ENCODE measurements at regions not wholly inside any gene's neighbourhood (a gene's known extent, or its start where the extent isn't known, plus 50 kb on each side); places are given as distances from the start of the nearest gene placed in this dataset.

GRCh38 chr16:65965628-65966027 lies 400.9 kb upstream of the CDH5 start:
- TF ChIP-seq USF2 (IDR thresholded peaks at IDR 0.05; ENCODE audit: low read depth, low read length) (no peak), MAZ (IDR thresholded peaks at IDR 0.05; ENCODE audit: borderline replicate concordance, low read depth, low read length) (no peak), NFE2L2 (IDR thresholded peaks at IDR 0.05; ENCODE audit: low read depth, low read length) (no peak), RFX5 (IDR thresholded peaks at IDR 0.05; ENCODE audit: low read depth, low read length) (no peak), MAFK (IDR thresholded peaks at IDR 0.05; ENCODE audit: low read depth, low read length) (no peak), ELK1 (IDR thresholded peaks at IDR 0.05; ENCODE audit: borderline replicate concordance, low read depth, low read length) (no peak), SMC3 (IDR thresholded peaks at IDR 0.05; ENCODE audit: low read depth, low read length) (no peak), POLR2A (IDR thresholded peaks at IDR 0.05; ENCODE audit: low read depth, low read length) (no peak), MXI1 (IDR thresholded peaks at IDR 0.05; ENCODE audit: borderline replicate concordance, low read depth, low read length) (no peak), BHLHE40 (IDR thresholded peaks at IDR 0.05; ENCODE audit: low read depth, low read length) (no peak)
- H2BK20ac ChIP-seq (ENCODE audit: low read depth, low read length), result no peak overlapping the region
- no peaks in the 10 kb centered on the region; the same call in 1 of the 2 replicates for H3K9me1 ChIP-seq (ENCODE audit: insufficient read depth, low read length)
- no peaks in the 10 kb centered on the region for H3K79me1 ChIP-seq (ENCODE audit: low read depth in 1 of 2, low read length in 2 of 2)
- dilution Hi-C loops (cut with HindIII; ENCODE audit: low sequenced_read_pairs, unreplicated experiment) (no loop called here), in situ Hi-C loops (cut with MboI; ENCODE audit: low sequenced_read_pairs) (no loop called here), intact Hi-C loops (cut with micrococcal nuclease) (no loop called here)
- H3K27ac ChIP-seq (ENCODE audit: insufficient read depth, low read length), result no peak overlapping the region
- ChIA-PET CTCF (interaction anchor here (0.7 to 1.2 kb wide), 2 partner anchors 41 to 51 kb away, joined by 3 to 8 read pairs; no protein-coding TSS in a partner anchor), POLR2A (ENCODE audit: unreplicated experiment) (no interaction called here)
- no peak for ATAC-seq (ENCODE audit: low read depth)
- no peak overlapping the region for H3K14ac ChIP-seq (replicated peaks; ENCODE audit: low read depth, low read length)
- H2BK15ac ChIP-seq (ENCODE audit: low read depth, low read length), result no peak overlapping the region
- DNase-seq, result no peak
- H2AK9ac ChIP-seq (replicated peaks; ENCODE audit: low read depth, low read length, poor library complexity), result no peak overlapping the region
- no peak overlapping the region for H4K91ac ChIP-seq (ENCODE audit: insufficient read depth, low read depth, low read length)
- H3K36me3 ChIP-seq (ENCODE audit: control insufficient read depth, insufficient read depth, low read length), result no peaks in the 10 kb centered on the region
- no peak overlapping the region for H2BK5ac ChIP-seq (ENCODE audit: low read depth, low read length, poor library complexity, severe bottlenecking)
- no peaks in the 10 kb centered on the region for H3K27me3 ChIP-seq (ENCODE audit: control insufficient read depth, insufficient read depth, low read length)
- no peak overlapping the region for H2AFZ ChIP-seq (replicated peaks; ENCODE audit: low read length, poor library complexity)
- no peak overlapping the region for H4K8ac ChIP-seq (ENCODE audit: low read depth in 2 of 2, low read length in 2 of 2)
- no peak overlapping the region for H3K4ac ChIP-seq (ENCODE audit: low read depth, low read length)
- WGBS, 2 experiments (ENCODE audit: extremely low coverage in 2 of 2, insufficient read length in 1 of 2), result 54% methylated on average over 3 of the region's 6 CpGs; no CpG with 5 or more reads in 1 of the 2 experiments
- H4K5ac ChIP-seq (ENCODE audit: low read depth, low read length), result no peak overlapping the region
- H3K9me3 ChIP-seq (ENCODE audit: control insufficient read depth, insufficient read depth, low read length), result no peaks in the 10 kb centered on the region
- H3K4me1 ChIP-seq (ENCODE audit: control insufficient read depth, insufficient read depth, low read length), result peaks cover 3% of the 10 kb centered on the region; the same call in 1 of the 2 replicates
- H3K9ac ChIP-seq (ENCODE audit: low read depth, low read length), result no peak overlapping the region
- H2AK5ac ChIP-seq (ENCODE audit: low read depth, low read length), result no peak overlapping the region
- H3K4me3 ChIP-seq (ENCODE audit: insufficient read depth, low read depth, low read length), result no peak overlapping the region
- H4K20me1 ChIP-seq (ENCODE audit: insufficient read depth, low read length), result no peaks in the 10 kb centered on the region
- no peak overlapping the region for H3K23ac ChIP-seq (ENCODE audit: low read depth, low read length)
- H2BK120ac ChIP-seq (ENCODE audit: low read depth, low read length), result no peak overlapping the region
- H3K56ac ChIP-seq (ENCODE audit: extremely low read depth, insufficient read depth, low read length), result no peak overlapping the region
- no peak overlapping the region for H3K4me2 ChIP-seq (ENCODE audit: low read depth, low read length)
- no TSS peak for BruUV-seq (replicated peaks)
- no peak overlapping the region for H3K18ac ChIP-seq (ENCODE audit: low read depth, low read length)
